ENCODE measurements at regions not wholly inside any gene's neighbourhood (a gene's known extent, or its start where the extent isn't known, plus 50 kb on each side); places are given as distances from the start of the nearest gene placed in this dataset.

DNA sequence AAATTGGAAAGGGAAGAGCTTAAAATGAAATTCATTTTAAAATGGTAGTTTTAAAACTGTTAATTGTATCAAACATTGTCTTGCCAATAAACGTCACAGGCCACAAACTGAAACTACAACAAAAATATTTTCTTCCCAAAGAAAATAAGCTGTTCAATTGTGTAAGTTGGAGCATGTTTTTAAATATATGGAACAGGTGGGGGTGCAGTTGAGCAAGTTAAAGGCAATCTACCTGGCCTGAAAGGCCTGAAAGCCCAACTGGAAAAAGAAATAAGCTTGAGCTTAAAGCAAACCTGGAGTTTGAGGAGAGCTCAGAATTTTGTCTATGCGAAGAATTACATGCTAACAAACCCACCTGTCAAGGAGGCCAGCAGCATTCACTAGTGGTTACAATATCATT is 439.5 kb downstream of the ACTL7B start:
- Histone ChIP-seq H3K9me3 (replicated peaks; ENCODE audit: control insufficient read depth, insufficient read depth, low read length) (no peaks in the 10 kb centered on the region), H3K4me3 (replicated peaks in 1 of 3; ENCODE audit: insufficient read depth in 1 of 3, low read depth in 1 of 3, low read length in 3 of 3) (no peak overlapping the region), H4K20me1 (replicated peaks; ENCODE audit: control insufficient read depth, extremely low read depth, insufficient read depth, low read length) (no peaks in the 10 kb centered on the region), H3K9me1 (replicated peaks; ENCODE audit: control insufficient read depth, extremely low read depth, insufficient read depth, low read length) (no peaks in the 10 kb centered on the region), H3K9ac (replicated peaks; ENCODE audit: extremely low read depth, insufficient read depth, low read length) (no peak overlapping the region), H3K27ac (ENCODE audit: insufficient read depth, low read depth, low read length) (no peak overlapping the region), H3K4me1 (ENCODE audit: control insufficient read depth, extremely low read depth, insufficient read depth, low read length) (no peaks in the 10 kb centered on the region), H3K27me3 (ENCODE audit: control insufficient read depth in 2 of 2, insufficient read depth in 2 of 2, low read length in 2 of 2) (no peaks in the 10 kb centered on the region), H3K4me2 (ENCODE audit: insufficient read depth, low read length) (no peak overlapping the region), H3K36me3 (ENCODE audit: control insufficient read depth in 2 of 2, extremely low read depth in 1 of 2, insufficient read depth in 2 of 2, low read length in 2 of 2) (no peaks in the 10 kb centered on the region), H2AFZ (ENCODE audit: low read depth, low read length) (no peak overlapping the region), H3K79me2 (ENCODE audit: control insufficient read depth, insufficient read depth, low read length) (no peaks in the 10 kb centered on the region)
- dilution Hi-C loops (cut with MboI; ENCODE audit: extremely low pct_ligation_motif_present, low sequenced_read_pairs) (no loop called here), intact Hi-C loops (cut with micrococcal nuclease) (no loop called here)
- FAIRE-seq (no peak), DNase-seq (ENCODE audit: low read depth, low spot score) (no peak)
- ChIA-PET POLR2A (no interaction called here), CTCF (interaction anchor here (0.6 to 2.5 kb wide), 11 partner anchors 9 to 951 kb away, joined by 3 to 27 read pairs (median 4); no protein-coding TSS in a partner anchor)
- TF ChIP-seq EZH2 (IDR thresholded peaks at IDR 0.05; ENCODE audit: borderline replicate concordance, low read depth, low read length, severe bottlenecking) = no peak
- BruUV-seq (replicated peaks) = no TSS peak

DNA sequence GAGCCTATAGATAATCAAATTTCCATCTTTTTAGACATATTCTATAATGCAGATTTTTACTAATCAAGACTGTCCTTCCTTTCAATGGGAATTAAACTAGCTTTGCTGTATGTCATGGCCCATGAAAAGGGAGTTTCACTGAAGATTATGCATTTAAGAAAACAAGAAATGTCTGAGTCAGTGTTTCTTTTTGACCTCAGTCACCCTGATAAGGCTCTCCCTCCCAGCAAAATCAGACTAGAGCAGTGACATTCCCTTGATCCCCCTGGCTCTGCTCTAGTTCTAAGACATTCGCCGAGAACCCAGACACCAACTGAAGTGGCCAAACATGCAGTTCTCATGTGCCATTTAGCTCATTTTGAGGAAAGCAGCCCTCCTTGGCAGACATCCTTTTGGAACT is 442.0 kb downstream of the ACTL7B start:
- Histone ChIP-seq H3K9ac (replicated peaks; ENCODE audit: extremely low read depth, insufficient read depth, low read length) (no peak overlapping the region), H3K9me1 (replicated peaks; ENCODE audit: control insufficient read depth, extremely low read depth, insufficient read depth, low read length) (no peaks in the 10 kb centered on the region), H3K36me3 (ENCODE audit: control insufficient read depth in 2 of 2, extremely low read depth in 1 of 2, insufficient read depth in 2 of 2, low read length in 2 of 2) (no peaks in the 10 kb centered on the region), H3K9me3 (replicated peaks; ENCODE audit: control insufficient read depth, insufficient read depth, low read length) (no peaks in the 10 kb centered on the region), H3K79me2 (ENCODE audit: control insufficient read depth, insufficient read depth, low read length) (no peaks in the 10 kb centered on the region), H3K27me3 (ENCODE audit: control insufficient read depth in 2 of 2, insufficient read depth in 2 of 2, low read length in 2 of 2) (no peaks in the 10 kb centered on the region), H4K20me1 (replicated peaks; ENCODE audit: control insufficient read depth, extremely low read depth, insufficient read depth, low read length) (no peaks in the 10 kb centered on the region), H3K4me1 (ENCODE audit: control insufficient read depth, extremely low read depth, insufficient read depth, low read length) (no peaks in the 10 kb centered on the region), H3K4me2 (ENCODE audit: insufficient read depth, low read length) (no peak overlapping the region), H3K4me3 (replicated peaks in 1 of 3; ENCODE audit: insufficient read depth in 1 of 3, low read depth in 1 of 3, low read length in 3 of 3) (no peak overlapping the region), H3K27ac (ENCODE audit: insufficient read depth, low read depth, low read length) (no peak overlapping the region), H2AFZ (ENCODE audit: low read depth, low read length) (peak overlapping the region; percentile 44)
- ChIA-PET POLR2A (no interaction called here), CTCF (interaction anchor here (0.6 to 2.8 kb wide), 5 partner anchors 12 to 585 kb away, joined by 3 to 9 read pairs (median 3); no protein-coding TSS in a partner anchor)
- no TSS peak for BruUV-seq (replicated peaks)
- no peak for FAIRE-seq
- DNase-seq (ENCODE audit: low read depth, low spot score) = no peak
- dilution Hi-C loops (cut with MboI; ENCODE audit: extremely low pct_ligation_motif_present, low sequenced_read_pairs) (no loop called here), intact Hi-C loops (cut with micrococcal nuclease) (no loop called here)
- no peak for TF ChIP-seq EZH2 (IDR thresholded peaks at IDR 0.05; ENCODE audit: borderline replicate concordance, low read depth, low read length, severe bottlenecking)
- TF ChIP-seq FOS (IDR thresholded peaks at IDR 0.05; ENCODE audit: borderline replicate concordance, insufficient read depth, low read length) = no peak
- no peak for TF ChIP-seq GATA2 (IDR thresholded peaks at IDR 0.05; ENCODE audit: insufficient read depth, insufficient read length, low read depth, low read length)

All from endothelial cell of umbilical vein (primary cell).